Central memory CD4-positive, alpha-beta T cell (primary cell): ENCODE measurements at regions not wholly inside any gene's neighbourhood (a gene's known extent, or its start where the extent isn't known, plus 50 kb on each side); places are given as distances from the start of the nearest gene placed in this dataset.

Experiments used
- DNase-seq: peaks from one replicate; pipeline ENCODE4 v3.0.0; 2022

DNA sequence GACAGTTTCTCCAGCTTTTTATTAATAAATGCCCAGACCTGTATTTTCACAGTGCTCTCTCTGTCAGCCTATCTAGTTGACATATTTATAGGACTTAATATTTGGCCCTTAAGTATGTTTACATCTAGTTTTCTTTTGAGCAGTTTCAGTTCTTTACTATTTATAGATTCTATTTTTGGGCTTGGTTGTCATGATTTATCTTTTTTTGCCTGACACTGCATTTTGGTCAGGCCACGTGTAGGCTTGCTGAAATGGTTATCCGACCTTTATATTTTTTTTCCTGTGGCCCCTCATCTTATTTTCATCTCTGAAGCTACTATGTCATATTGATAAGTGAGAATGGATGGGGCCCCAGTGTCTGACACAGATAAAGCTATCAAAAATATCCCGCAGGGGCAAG is 515.4 kb upstream of the FZD8 start:
- no peak for DNase-seq

DNA sequence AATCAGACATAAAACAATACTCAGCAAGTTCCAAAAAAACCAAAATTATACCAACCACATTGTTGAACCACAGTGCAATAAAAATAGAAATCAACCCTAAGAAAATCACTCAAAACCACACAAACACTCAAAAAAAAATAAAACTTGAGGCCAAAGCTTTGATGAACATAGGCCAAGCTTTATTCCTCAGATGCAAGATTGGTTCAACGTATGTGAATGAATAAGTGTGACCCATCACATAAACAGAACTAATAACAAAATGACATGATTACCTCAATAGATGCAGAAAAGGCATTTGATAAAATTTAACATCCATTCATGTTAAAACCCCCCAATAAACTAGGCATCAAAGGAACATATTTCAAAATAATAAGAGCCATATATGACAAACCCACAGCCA is 506.1 kb upstream of the FZD8 start:
- DNase-seq: no peak

DNA sequence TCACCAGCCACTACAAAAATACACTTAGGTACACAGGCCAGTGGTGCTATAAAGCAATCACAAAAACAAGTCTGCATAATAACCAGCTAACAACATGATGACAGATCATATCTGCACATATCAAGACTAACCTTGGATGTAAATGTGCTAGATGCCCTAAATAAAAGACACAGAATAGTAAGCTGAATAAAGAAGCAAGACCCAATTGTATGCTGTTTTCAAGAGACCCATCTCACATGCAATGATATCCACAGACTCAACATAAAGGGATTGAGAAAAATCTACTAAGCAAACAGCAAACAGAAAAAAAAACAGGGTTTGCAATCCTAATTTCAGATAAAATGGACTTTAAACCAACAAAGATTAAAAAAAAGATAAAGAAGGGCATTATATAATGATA is 505.4 kb upstream of the FZD8 start:
- no peak for DNase-seq

DNA sequence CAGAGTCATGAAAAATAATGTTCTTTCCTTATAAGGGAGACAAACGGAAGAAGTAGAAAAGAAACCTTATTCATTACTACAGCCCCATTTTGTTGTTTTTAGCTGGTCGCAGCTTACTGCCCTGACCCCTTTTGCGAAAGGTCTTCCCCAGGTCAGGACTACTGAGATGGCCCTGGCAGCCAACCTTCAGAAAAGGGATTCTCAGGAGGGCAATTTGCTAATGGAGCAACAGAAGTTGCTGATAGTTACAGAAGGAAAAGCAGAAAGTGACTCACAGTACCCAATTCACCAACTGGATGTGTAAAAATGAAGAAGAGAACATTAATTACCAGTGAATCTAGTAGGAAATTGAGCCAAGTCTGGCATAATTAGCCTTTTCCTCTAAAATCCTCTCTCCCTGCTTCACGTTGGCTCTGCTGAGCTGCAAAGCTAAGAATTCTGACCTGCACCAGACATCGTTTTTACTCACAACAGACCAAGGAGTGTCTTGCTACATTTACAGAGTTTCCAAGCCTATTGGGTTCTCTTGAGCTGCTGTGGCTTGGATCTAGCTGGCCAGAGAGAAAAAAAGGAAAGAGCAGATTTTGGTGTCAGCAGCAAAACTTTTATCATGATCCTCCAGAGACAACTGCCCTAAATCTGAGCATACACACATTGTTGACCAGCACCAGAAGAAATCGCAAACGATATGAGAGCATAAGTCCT is 499.9 kb upstream of the FZD8 start:
- DNase-seq: no peak

DNA sequence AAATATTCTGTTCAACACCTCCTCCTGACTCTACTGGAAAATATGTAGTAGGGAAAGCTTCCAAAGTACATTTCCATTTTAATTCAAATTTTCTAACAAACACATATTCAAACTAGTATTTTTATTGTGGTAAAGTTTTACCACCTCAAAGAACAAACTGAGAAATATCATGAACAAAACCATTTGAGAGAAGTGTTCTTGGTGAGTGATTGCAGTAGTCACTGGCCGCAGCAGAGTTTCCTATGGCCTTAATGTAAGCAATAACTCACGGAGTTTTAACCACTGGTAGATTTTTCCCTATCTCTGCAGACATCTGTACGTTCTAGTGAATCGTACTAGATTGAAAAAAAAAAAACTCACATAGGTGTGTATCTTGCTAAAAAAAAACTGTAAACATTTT is 487.0 kb upstream of the FZD8 start:
- no peak for DNase-seq

DNA sequence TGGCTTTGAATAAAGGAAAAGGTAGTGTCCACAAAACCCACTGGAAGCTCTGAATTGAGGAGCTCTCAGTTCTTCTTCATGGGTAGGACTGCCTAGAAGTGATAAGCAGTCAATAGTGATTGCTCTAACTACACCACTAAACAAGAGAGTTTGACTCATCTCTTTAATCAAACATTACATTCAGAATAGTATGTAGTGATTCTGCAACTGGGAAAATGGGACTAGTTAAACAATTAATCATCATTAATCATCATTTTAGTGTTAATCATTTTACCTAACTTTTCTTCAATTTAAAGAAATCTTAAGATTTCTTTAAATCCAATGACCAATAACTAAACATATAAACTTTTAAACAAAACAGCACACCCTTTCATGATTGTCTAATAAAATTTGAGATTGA is 484.0 kb upstream of the FZD8 start:
- DNase-seq: no peak

DNA sequence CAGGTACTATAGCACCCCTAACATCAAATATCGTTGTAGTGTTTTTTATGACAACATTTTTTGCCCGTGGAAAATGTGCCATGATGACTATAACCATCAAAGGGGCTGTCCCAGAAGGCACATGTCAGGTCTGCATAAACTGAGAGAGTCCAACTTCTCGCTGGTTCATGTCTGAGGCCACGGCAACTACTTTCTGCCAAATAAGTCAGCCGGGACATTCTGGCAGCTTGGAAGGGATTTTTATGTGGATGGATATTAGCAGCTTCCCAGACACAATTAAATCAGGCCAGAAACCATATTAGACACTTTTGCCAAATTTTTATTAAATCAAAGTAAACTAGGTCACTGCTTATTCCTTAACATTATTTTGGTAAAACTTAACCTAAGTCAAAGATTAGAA is 477.4 kb upstream of the FZD8 start:
- DNase-seq: no peak

DNA sequence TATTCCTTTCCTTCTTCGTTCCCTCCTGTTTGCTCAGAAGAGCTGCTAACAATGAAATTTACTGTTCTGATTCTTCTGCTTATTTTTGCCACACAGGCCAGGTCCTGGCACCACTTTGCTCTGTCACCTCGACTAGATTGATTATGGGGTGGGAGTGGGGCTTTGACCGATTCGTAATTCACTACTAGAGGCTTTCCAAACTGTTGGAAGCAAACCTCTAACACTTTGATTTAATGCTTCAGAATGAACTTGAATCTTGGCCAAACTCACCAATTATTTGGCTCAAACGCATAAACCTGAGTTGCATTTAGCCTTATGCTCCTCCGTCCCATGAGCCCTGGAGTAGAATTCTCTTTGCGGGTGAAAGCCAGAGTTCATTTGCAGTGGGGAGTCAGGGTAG is 476.2 kb upstream of the FZD8 start:
- no peak for DNase-seq

DNA sequence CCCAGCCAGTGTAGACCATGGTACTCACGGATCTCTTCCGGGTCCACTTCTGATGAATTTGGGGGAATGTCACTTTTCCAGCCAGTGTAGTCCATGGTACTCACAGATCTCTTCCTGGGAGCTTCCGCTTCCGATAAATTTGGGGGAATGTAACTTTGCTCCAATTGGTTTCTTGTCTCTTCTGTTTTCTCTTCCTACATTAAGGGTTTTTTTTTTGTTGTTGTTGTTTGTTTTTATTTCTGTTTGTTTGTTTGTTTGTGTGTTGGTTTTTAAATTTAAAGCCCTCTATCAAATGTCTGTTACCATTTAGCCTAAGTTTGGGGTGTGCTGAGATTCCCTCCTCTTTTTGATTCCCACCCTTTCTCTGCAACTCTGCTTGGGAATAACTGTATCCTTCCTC is 475.8 kb upstream of the FZD8 start:
- DNase-seq: no peak

DNA sequence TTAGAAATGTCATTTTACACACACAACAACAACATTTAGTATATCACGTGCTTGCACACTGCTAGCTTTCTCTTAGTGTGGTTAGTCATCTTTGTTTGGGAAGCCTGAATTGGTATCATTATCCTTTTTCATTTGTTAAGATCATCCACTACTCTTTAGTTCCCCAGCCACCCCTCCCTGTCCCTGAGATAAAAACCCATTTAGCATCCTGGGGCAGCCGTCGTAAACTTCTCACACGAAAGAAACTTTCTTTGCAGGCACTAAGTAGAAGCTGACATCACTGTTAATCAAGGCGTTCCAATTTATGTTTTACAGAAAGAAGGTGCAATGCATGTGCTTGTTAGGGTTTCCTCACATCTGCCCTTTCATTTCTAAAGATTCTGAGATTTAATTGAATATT is 475.1 kb upstream of the FZD8 start:
- no peak for DNase-seq

DNA sequence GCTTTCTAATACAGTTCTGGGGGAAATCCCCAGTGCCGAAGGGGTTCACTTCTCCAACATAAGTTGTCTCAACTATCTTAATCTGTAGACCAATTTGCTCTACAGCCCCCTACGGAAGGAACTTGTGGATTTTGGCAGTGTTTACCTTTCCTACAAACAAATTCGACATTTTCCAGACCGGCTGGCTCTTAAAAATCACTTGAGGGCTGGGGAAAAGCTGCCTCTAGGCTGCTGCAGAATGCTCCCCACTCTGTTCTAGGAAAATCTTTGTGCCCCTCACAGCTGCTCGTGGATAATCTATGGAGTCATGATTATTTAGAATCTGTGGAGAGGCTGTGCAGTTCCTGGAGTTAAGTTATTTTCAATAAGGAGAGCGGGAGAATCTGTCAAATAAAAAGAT is 474.6 kb upstream of the FZD8 start:
- DNase-seq: no peak

DNA sequence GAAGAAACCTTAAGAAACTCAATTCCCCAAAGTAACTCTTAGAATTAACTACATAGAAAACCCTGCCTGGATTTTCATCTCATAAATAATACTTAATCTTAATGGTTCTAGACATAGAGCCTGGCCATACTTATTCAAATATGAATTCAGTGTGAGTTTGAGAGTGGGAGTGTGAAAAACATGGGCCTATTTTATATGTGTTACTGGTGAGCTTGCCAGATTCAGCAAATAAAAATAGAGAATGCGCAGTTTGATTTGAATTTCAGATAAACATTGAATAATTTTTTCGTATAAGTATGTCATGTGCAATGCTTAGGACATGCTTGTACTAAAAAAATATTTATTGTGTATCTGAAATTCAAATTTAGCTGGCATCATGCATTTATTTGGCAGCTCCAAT is 473.9 kb upstream of the FZD8 start:
- DNase-seq: no peak

DNA sequence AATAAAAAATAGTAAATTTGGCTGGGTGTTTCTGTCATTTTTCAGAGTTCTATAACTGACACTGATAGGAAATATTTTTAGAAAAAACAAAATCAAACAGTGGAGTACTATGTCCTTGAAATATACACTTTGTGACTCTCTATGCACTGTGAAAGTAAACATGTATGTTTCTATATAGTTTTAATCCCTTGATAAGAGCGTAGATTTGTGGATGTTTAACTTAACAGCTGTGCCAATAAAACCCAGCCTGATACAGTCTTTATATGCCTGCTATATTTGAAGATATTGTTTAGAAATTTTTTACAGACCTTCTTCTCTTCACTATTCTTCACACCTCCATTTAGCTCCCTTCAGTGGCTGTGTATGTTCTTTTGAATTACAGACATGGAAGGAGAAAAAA is 473.3 kb upstream of the FZD8 start:
- DNase-seq: no peak

DNA sequence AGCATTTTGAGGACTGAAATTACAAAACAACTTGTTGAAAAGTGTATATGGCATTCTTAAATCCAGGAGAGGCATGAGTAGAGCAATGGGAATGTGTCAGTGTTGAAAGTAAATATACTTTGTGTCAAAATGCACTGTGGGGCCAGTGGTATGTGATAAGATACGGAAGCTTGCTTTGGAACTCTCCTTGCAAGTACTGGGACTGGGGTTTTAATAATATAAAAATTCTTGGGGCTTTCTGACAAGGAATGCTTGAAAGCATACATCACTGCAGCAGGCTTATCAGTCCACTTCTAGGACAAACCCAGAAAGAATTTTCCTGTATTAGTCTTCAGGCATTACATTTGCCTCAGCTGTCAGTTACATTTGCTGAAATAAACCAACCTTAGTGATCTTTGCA is 472.8 kb upstream of the FZD8 start:
- no peak for DNase-seq

DNA sequence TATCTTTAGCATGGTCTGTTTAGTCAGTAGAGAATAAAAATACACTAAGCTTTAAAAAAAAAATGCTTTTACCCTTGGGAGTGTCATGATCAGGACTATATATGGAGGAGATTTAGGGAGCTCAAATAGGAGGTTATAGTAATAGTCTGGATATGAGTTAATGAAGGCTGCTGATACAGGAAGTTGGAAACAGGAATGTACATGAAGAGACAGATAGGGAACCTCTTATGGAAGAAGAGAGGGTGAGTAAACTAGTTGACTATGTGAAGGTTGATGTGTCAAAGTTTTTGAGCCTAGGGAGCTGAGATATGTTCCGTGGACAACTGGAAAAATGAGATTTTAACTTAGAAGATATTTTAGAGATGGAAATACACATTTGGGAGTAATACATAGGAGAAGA is 472.0 kb upstream of the FZD8 start:
- no peak for DNase-seq

DNA sequence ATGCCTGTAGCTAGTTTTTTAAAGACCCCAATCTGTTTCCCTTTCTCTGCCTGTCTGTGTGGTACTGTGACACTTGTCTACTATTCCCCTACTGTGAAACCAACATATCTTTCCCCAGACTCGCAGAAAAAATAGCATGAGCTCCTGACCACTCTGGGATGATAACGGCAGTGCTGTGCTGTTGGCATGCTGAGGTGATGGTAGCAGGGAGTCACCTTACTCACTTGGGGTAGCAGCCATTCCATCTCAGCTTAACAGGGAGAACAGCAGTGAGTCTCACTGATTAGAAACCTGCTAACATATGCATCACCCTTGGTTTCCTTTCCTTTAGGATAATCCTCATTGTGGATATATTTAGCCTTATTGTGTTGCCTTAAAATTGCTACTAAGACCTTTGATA is 469.6 kb upstream of the FZD8 start:
- no peak for DNase-seq

DNA sequence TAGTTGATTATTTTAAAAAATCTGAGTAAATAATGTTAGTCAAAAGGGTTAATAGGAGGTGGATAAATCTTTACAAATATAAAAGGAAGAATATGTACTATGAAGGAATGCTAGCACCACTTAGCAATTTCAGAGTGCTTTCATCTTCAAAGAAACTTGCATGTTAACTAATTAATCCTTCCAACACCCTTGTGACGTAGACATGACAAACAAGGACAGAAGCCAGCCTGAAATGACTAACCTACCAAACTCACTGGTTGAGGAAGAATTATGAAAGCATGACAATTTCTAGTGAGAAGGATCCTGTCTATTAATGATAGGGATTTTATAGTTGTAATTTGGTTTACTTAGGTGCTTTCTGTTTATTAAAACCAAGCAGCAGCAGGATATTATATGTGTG is 468.0 kb upstream of the FZD8 start:
- no peak for DNase-seq

DNA sequence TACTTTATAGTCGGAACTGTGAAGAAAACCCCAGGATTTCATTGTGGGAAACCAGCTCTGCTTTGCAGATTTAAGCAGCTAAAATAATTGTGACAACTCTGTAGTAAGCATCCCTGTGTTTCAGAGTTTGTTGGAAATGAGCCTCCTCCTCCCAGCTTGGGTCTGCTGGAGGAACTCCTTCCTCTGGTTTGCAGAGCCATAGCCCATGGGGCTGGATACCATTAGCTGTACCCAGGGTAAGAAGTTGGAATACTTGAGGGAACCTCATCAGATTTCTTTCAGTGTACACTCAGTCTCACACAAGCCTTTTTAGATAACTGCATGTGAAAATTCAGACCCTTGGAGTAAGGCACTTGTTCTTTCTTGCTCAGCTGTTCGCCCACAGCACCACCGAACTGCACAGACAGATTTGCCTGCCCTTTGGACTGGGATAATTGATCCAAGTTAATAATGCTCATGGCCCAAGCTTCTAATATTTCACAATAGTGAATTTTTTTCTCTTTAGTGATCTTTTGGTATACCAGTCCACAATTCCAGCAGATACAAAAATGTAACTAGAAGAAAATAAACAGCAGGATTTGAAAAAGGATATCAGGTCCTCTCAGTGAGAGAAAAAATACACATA is 467.4 kb upstream of the FZD8 start:
- DNase-seq: no peak

DNA sequence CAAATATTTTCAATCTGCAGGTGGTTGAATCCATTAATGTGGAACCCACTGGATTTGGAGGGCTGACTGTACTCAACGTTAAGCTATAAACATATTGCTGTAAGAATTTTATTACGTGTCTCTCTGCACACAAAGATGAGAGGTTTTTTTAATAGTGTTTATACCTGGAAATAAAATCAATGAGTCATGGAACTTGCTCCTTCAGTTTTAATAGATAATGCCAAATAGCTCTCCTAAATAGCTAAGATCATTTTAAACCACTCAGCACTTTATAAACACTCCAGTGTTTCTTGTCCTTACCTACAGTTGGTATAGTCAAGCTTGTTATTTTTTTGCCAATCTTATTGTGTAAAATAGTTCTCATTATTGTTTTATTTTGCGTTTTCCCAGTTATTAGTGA is 455.6 kb upstream of the FZD8 start:
- DNase-seq: no peak

DNA sequence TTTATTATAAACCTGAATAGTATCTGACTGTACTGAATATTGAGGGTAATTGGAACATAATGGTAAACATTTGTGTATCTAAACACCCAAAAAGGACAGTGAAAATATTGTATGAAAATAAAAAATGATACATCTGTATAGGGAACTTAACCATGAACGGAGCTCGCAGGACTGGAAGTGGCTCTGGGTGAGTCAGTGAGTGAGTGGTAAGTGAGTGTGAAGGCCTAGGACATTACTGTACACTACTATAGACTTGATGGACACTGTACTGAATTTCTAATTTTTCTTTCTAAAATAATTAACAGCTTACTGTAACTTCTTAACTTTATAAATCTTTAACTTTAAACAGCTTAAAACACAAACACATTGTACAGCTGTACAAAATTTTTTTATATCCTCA is 454.5 kb upstream of the FZD8 start:
- DNase-seq: no peak

DNA sequence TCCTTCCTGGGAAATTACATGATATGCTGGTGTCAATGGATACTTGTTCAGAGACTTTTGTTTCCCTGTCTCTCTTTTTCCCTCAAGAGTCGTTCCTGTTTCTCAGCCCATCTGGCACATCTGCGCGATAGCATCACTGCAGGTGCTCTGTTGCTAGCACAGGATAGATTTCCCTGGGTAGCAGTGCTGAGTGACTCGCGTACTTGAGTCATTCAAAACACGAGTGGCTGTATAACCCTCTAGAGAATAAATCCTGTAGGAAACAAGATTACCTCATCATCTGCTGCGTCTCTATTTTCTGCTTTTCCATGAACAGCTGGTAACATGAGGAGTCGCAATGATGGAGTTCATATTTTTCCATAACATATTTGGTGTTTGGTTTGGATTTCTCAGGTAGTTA is 452.0 kb upstream of the FZD8 start:
- no peak for DNase-seq

DNA sequence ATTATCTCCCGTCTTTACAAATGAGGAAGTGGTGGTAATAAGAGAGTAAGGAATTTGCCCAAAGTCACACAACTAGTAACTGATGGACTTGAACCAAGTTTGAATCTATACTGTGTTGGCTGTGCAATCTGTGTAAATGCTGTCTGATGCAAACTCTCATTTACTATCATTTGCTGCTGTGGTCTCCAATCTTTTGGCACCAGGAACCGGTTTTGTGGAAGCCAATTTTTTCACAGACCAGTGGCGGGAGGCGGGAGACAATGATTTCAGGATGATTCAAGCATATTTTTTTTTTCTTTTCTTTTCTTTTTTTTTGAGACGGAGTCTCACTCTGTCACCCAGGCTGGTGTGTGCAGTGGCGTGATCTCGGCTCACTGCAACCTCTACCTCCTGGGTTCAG is 450.0 kb upstream of the FZD8 start:
- no peak for DNase-seq

DNA sequence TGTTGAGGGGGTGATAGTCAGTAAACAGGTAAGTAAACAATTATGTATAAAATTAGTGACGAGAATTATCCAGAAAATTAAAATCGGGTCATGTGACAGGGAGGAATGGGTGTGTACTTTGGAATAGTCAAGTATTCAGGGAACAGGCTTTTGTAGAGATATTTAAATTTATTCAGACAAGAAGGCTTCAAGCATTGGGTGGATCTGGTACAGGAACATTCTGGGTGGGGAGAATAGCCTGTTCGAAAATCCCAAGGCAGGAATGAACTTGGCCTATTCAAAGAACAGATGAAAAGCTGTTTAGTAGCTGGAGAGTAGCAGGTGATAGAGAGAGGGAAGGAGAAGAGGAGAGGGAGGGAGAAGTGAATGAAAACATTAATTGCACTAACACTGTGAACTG is 448.9 kb upstream of the FZD8 start:
- DNase-seq: no peak

DNA sequence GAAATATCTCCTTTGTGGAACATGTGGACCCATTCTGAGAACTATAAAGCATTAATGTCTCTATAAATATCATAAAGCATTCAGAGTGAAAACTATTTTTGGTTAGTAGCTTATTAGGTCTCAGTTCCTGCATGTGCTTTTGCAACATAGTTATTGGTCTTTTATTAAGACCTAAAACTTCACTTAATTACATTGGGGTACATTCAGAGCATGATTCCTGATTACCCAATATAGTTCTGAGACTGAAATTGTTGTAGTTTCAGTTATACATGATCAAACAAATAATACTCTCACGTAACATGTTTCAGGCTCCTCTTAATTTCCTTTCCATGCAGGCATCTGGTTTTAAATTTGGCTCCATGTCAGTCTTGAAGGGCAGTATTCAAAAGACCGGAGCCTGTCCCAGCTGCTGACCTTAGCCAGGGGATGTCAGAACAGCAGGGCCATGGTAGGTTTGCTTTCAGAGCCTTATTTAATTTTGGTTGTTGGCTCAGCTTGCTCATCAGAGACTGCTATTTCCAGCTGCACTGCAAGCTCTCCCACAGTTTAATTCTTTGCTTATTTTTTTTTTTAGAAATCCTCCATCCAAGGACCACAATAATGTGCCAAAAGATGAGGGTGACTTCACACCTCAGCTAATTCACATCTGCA is 447.8 kb upstream of the FZD8 start:
- DNase-seq: no peak
